Central memory CD4-positive, alpha-beta T cell (primary cell): ENCODE measurements at regions not wholly inside any gene's neighbourhood (a gene's known extent, or its start where the extent isn't known, plus 50 kb on each side); places are given as distances from the start of the nearest gene placed in this dataset.

ENCODE experiments used
- DNase-seq: peaks from one replicate; pipeline ENCODE4 v3.0.0; 2022

GRCh38 chr18:54769526-54770464 lies 58.5 kb upstream of the RAB27B start:
- DNase-seq, result no peak

DNA sequence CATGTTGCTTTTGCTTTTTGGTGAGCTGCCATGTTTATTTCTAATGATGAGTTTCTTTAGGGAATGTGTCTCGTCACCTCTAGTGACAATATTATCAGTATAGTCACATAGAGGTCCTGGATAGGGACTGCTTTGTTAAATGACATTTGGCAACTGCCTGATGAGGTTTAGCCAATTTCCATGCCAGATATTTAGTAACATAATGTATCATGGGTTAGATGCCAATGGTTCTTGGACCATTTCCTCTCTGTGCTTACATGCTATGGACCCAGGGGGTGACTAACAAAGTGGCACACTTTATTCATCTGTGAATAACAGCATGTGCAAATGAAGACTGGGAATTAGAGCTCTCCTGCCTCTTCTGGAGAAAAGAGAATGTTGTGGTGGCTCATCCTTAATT lies 56.2 kb upstream of the RAB27B start:
- DNase-seq, result no peak

- no peak for DNase-seq
These were observed 53.9 kb upstream of the RAB27B start for GRCh38 chr18:54774423-54774822.

- no peak for DNase-seq
These were observed 53.2 kb upstream of the RAB27B start for GRCh38 chr18:54774981-54775665.

DNA sequence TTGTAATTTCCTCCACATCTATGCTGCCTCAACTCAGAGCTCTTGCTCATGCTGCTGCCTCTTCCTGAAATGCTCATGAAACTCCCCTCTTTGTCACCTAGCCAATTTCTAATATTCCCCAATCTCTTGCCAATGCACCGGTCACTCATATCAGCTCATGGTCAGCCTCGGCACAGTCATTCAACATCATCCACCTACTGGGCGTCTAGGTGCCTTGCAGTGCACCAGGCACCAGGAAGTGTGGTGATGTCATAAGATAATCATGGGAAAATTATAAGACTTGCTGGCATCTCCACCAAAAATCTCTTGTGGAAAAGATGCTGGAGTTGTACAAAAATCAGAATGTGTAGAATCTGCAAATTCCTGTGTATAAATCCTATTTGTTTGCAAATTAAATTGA lies 52.6 kb upstream of the RAB27B start:
- DNase-seq, result no peak

DNA sequence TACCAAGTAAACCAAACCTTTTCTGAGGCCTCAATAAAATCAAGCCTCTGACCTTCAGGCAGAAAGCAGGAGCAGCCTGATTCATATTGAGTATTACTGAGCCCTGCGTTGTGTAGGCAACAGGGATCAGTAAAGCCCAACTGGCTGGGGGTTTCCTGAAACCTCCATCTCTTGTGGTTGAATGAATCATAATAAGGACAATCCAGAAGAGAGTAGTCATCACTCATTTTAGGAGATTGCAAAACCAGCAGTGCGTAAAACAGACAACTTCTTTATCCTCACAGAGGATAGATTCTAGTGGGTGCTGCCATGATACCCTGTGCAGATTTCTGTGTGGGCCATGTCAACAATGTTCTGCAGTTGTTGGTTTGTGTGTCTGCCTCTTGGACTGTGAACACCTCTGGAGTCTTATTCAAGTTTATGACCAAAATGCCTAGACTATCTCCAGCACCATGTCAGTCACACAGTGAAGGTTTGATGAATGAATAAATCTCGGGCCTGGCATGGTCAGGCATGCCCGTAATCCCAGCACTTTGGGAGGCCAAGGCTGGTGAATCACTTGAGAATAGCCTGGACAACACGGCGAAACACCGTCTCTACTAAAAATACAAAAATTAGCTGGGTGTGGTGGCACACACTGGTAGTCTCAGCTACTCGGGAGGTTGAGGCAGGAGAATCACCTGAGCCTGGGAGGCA lies 51.8 kb upstream of the RAB27B start:
- DNase-seq, result no peak

GRCh38 chr18:54777118-54777791 lies 51.0 kb upstream of the RAB27B start:
- DNase-seq, result no peak

DNA sequence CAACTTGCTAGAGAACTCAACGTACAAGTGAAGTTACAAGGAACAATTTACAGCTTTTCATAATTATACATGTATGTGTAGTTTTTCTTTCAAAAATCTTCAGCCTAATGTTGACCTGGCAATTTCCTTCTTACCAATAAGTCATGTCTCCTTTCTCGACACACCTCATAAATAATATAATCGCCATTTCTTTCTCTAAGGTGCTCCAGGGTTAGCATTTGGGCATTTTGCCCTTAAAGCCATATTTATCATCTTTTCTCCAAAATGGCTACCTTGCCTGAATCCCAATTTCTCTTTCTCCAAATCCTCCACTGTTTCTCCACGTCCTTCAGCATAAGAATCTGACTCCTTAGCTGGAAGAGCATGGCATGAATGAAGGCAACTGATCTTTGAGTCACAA lies 50.3 kb upstream of the RAB27B start:
- no peak for DNase-seq
